HG02938 (cell line): ENCODE measurements at regions not wholly inside any gene's neighbourhood (a gene's known extent, or its start where the extent isn't known, plus 50 kb on each side); places are given as distances from the start of the nearest gene placed in this dataset.

Experiments used
- ATAC-seq: cut with Tn5 transposase; IDR thresholded peaks from one replicate; pipeline ENCODE4 v1.9.1; 2021; ENCODE audit warnings: mild to moderate bottlenecking, moderate library complexity; ENCODE audit not compliant: unreplicated experiment

DNA sequence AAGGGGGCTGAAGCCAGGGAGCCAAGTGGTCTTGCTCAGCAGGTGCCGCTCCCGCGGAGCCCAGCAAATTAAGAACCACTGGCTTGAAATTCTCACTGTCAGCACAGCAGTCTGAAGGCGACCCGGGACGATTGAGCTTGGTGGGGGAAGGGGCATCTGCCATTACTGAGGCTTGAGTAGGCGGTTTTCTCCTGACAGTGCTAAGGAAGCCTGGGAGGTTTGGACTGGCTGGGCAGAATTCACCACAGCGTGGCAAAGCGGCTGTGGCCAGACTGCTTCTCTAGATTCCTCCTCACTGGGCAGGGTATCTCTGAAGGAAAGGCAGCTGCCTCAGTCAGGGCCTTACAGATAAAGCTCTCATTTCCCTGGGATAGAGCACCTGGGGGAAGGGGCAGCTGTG lies 57.0 kb upstream of the GPR149 start:
- no peak for ATAC-seq

DNA sequence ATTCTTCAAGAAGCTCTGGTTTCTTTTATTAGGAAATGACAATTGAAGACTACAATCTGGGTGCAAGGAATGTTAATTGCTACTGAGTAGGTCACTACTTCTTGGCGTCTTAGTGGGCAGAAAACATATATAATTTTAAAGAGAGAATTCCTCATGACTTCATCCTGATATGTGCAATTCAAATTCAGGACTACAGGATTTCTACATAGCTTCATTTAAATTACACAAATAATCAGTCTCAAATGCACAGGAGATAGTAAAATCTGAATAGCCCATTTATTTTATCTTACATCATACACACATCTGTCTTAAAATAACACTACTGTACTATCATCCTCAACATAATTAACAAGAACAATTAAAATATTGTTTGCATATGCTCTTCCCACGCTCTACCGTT lies 52.5 kb upstream of the GPR149 start:
- ATAC-seq = no peak

DNA sequence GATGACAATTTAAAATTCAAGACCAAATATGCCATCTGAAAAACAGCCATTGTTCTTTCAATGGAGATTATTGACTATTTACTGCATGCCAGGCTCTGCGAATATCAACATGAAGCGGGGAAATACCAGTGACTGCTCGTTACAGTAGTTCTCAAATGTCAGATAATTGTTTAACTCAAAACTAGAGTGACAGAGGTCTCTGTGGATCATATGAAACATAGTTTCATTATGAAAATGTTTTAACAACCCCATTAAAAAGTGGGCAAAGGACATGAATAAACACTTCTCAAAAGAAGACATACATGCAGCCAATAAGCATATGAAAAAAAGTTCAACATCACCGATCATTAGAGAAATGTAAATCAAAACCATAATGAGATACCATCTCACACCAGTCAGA lies 50.0 kb upstream of the GPR149 start:
- ATAC-seq = no peak
